CD14-positive monocyte (primary cell): ENCODE measurements at regions not wholly inside any gene's neighbourhood (a gene's known extent, or its start where the extent isn't known, plus 50 kb on each side); places are given as distances from the start of the nearest gene placed in this dataset.

Experiments
- DNase-seq, 3 donors: peaks; one replicate each; pipeline ENCODE4 v3.0.0-alpha.2; 2011 to 2022
- H2AFZ ChIP-seq: 2 replicates; pipeline ENCODE4 v1.6.0; 2012; ENCODE audit warnings: mild to moderate bottlenecking, low read depth, low read length, inconsistent platforms; ENCODE audit not compliant: insufficient read depth, poor library complexity, severe bottlenecking
- H3K27ac ChIP-seq, 2 donors: 1 replicate in 1 of 2; 2 replicates in 1 of 2; pipeline ENCODE4 v1.5.1; 2012 to 2013; ENCODE audit warnings: low read length in 2 of 2, control low read depth in 1 of 2, inconsistent platforms in 1 of 2, low read depth in 1 of 2, mild to moderate bottlenecking in 1 of 2
- H3K27me3 ChIP-seq, 2 donors: one replicate each; pipeline versions ENCODE4 v1.6.0 to v1.6.1; 2011 to 2013; ENCODE audit warnings: low read length in 2 of 2; ENCODE audit not compliant: control insufficient read depth in 2 of 2, insufficient read depth in 2 of 2
- H3K36me3 ChIP-seq, 2 donors: replicated peaks in 1 of 2; 1 replicate in 1 of 2; 2 replicates in 1 of 2; pipeline versions ENCODE4 v1.5.1 to v1.6.1; 2012 to 2013; ENCODE audit warnings: low read length in 2 of 2, control low read depth in 1 of 2, inconsistent platforms in 1 of 2, mild to moderate bottlenecking in 1 of 2; ENCODE audit not compliant: insufficient read depth in 2 of 2, control insufficient read depth in 1 of 2
- H3K4me1 ChIP-seq, 2 donors: 1 replicate in 1 of 2; 2 replicates in 1 of 2; pipeline versions ENCODE4 v1.5.1 to v1.6.1; 2012 to 2013; ENCODE audit warnings: low read length in 2 of 2, control low read depth in 1 of 2, inconsistent platforms in 1 of 2, mild to moderate bottlenecking in 1 of 2, moderate library complexity in 1 of 2; ENCODE audit not compliant: insufficient read depth in 2 of 2, control insufficient read depth in 1 of 2
- H3K4me2 ChIP-seq: replicated peaks from 2 replicates; pipeline ENCODE3; 2012; ENCODE audit warnings: low read length, moderate library complexity, mild to moderate bottlenecking; ENCODE audit not compliant: poor library complexity, severe bottlenecking; ENCODE audit errors: extremely low read depth
- H3K4me3 ChIP-seq, 3 experiments: fragments of 200-600 bp in 1 of 3; sonication (generic) in 1 of 3; replicated peaks in 1 of 3; 1 replicate in 2 of 3; 2 replicates in 1 of 3; pipeline ENCODE4 v1.5.1; 2011 to 2013; ENCODE audit warnings: low read length in 3 of 3, mild to moderate bottlenecking in 3 of 3, control low read depth in 2 of 3, low read depth in 2 of 3, inconsistent platforms in 1 of 3, moderate library complexity in 1 of 3
- H3K79me2 ChIP-seq: 2 replicates; pipeline ENCODE4 v1.6.0; 2012; ENCODE audit warnings: mild to moderate bottlenecking, control low read depth, inconsistent platforms, low read length, moderate library complexity; ENCODE audit not compliant: insufficient read depth
- H3K9ac ChIP-seq: 2 replicates; pipeline ENCODE4 v1.6.0; 2017; ENCODE audit warnings: low read length, mild to moderate bottlenecking; ENCODE audit not compliant: insufficient read depth, poor library complexity, severe bottlenecking
- H3K9me3 ChIP-seq, 2 donors: replicated peaks in 1 of 2; 1 replicate in 1 of 2; 2 replicates in 1 of 2; pipeline versions ENCODE4 v1.5.1 to v1.6.1; 2012 to 2013; ENCODE audit warnings: low read length in 2 of 2, control low read depth in 1 of 2; ENCODE audit not compliant: control insufficient read depth in 1 of 2, insufficient read depth in 1 of 2
- H4K20me1 ChIP-seq: 2 replicates; pipeline ENCODE4 v1.6.0; 2012; ENCODE audit warnings: mild to moderate bottlenecking, low read length, control low read depth, moderate library complexity; ENCODE audit not compliant: insufficient read depth
- H3K27ac Mint-ChIP-seq, 7 donors: one replicate each; pipeline ENCODE4 v1.8.0; 2020; ENCODE audit warnings: mild to moderate bottlenecking in 7 of 7, mixed read lengths in 7 of 7, moderate library complexity in 6 of 7, inconsistent platforms in 2 of 7
- H3K27me3 Mint-ChIP-seq, 3 donors: one replicate each; pipeline ENCODE4 v1.8.0; 2021 to 2022; ENCODE audit warnings: low read depth in 3 of 3, mild to moderate bottlenecking in 3 of 3, mixed read lengths in 3 of 3, moderate library complexity in 3 of 3, inconsistent platforms in 1 of 3
- H3K36me3 Mint-ChIP-seq, 2 donors: one replicate each; pipeline ENCODE4 v1.8.0; 2020; ENCODE audit warnings: mixed read lengths in 2 of 2, inconsistent platforms in 1 of 2, mild to moderate bottlenecking in 1 of 2
- H3K4me1 Mint-ChIP-seq: one replicate; pipeline ENCODE4 v1.8.0; 2020; ENCODE audit warnings: mild to moderate bottlenecking, mixed read lengths
- H3K4me3 Mint-ChIP-seq, 2 donors: one replicate each; pipeline ENCODE4 v1.8.0; 2020; ENCODE audit warnings: mild to moderate bottlenecking in 2 of 2, mixed read lengths in 2 of 2, moderate library complexity in 1 of 2
- H3K9me3 Mint-ChIP-seq, 7 donors: one replicate each; pipeline ENCODE4 v1.8.0; 2020 to 2022; ENCODE audit warnings: mixed read lengths in 7 of 7, mild to moderate bottlenecking in 6 of 7, moderate library complexity in 6 of 7, inconsistent platforms in 2 of 7
- WGBS: methylation state at CpG from one replicate; pipeline ENCODE4 v1.1.5; 2013; ENCODE audit warnings: missing lambda C conversion rate; ENCODE audit not compliant: insufficient coverage; 5-methylcytosine and 5-hydroxymethylcytosine counted together
- intact Hi-C, 2 donors: fragments of 100-400 bp; cut with micrococcal nuclease; formaldehyde crosslinking; loops; one replicate each; pipeline versions ENCODE4 v1.15.0 to v1.15.1; 2023
- TF ChIP-seq, protein P1 (sequence below): fragments of 200-600 bp; IDR thresholded peaks from one replicate; pipeline ENCODE4 v1.8.0; 2022; ENCODE audit warnings: antibody characterized with exemption, mild to moderate bottlenecking

GRCh38 chr6:14210077-14210476 lies 92.5 kb downstream of the CD83 start:
- WGBS = 77% methylated on average over 6 of the region's 10 CpGs
- Histone ChIP-seq H3K4me3 (peak overlapping the region in 1 of 3 experiments; percentile 80), H3K27me3 (no peaks in the 10 kb centered on the region), H3K9me3 (no peaks in the 10 kb centered on the region), H3K36me3 (no peaks in the 10 kb centered on the region), H3K9ac (no peak overlapping the region), H3K4me1 (peaks cover 21 to 25% of the 10 kb centered on the region in 2 donors), H3K79me2 (no peaks in the 10 kb centered on the region), H2AFZ (peak overlapping the region; percentile 87), H3K27ac (peak overlapping the region in 1 of 2 donors; percentile 74), H3K4me2 (peak overlapping the region; percentile 92), H4K20me1 (no peaks in the 10 kb centered on the region)
- intact Hi-C loops = loop anchor here in 1 of 2 donors (5.0 kb wide), 2 partner anchors 517 to 712 kb away; no protein-coding TSS in a partner anchor
- H3K4me3 Mint-ChIP-seq = peak overlapping the region; percentile 72 to 82
- no peak for DNase-seq
- TF ChIP-seq, protein P1, sequence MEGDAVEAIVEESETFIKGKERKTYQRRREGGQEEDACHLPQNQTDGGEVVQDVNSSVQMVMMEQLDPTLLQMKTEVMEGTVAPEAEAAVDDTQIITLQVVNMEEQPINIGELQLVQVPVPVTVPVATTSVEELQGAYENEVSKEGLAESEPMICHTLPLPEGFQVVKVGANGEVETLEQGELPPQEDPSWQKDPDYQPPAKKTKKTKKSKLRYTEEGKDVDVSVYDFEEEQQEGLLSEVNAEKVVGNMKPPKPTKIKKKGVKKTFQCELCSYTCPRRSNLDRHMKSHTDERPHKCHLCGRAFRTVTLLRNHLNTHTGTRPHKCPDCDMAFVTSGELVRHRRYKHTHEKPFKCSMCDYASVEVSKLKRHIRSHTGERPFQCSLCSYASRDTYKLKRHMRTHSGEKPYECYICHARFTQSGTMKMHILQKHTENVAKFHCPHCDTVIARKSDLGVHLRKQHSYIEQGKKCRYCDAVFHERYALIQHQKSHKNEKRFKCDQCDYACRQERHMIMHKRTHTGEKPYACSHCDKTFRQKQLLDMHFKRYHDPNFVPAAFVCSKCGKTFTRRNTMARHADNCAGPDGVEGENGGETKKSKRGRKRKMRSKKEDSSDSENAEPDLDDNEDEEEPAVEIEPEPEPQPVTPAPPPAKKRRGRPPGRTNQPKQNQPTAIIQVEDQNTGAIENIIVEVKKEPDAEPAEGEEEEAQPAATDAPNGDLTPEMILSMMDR = no peak
- H3K27ac Mint-ChIP-seq = peak overlapping the region; percentile 31 to 83 (median 54)
- H3K27me3 Mint-ChIP-seq = peaks cover 2 to 5% (median 3%) of the 10 kb centered on the region in 3 donors
- H3K9me3 Mint-ChIP-seq = no peaks in the 10 kb centered on the region
- H3K36me3 Mint-ChIP-seq = no peaks in the 10 kb centered on the region
- H3K4me1 Mint-ChIP-seq = peaks cover 21% of the 10 kb centered on the region

GRCh38 chr6:14210663-14211561 lies 93.3 kb downstream of the CD83 start:
- H3K9me3 Mint-ChIP-seq = no peaks in the 10 kb centered on the region
- Histone ChIP-seq H3K9me3 (no peaks in the 10 kb centered on the region), H3K79me2 (no peaks in the 10 kb centered on the region), H3K4me1 (peaks cover 21 to 25% of the 10 kb centered on the region in 2 donors), H3K27ac (peak overlapping the region; percentile 65 to 89), H3K4me3 (peak overlapping the region; percentile 65 to 80 (median 72)), H3K4me2 (peak overlapping the region; percentile 92), H3K27me3 (no peaks in the 10 kb centered on the region), H3K9ac (peak overlapping the region; percentile 79), H2AFZ (peak overlapping the region; percentile 94), H4K20me1 (no peaks in the 10 kb centered on the region), H3K36me3 (no peaks in the 10 kb centered on the region)
- H3K4me3 Mint-ChIP-seq = peak overlapping the region; percentile 85 to 92
- H3K36me3 Mint-ChIP-seq = no peaks in the 10 kb centered on the region
- H3K27ac Mint-ChIP-seq = peak overlapping the region; percentile 88 to 97 (median 92)
- WGBS = 0% methylated on average over 96 of the region's 100 CpGs
- intact Hi-C loops = loop anchor here in 1 of 2 donors (5.0 kb wide), 2 partner anchors 516 to 711 kb away; no protein-coding TSS in a partner anchor
- peaks cover 21% of the 10 kb centered on the region for H3K4me1 Mint-ChIP-seq
- peaks cover 2 to 5% (median 3%) of the 10 kb centered on the region in 3 donors for H3K27me3 Mint-ChIP-seq
- TF ChIP-seq, protein P1 = peak; percentile 64
- peak; percentile 81 to 92 (median 92) for DNase-seq
